ENCODE measurements at regions not wholly inside any gene's neighbourhood (a gene's known extent, or its start where the extent isn't known, plus 50 kb on each side); places are given as distances from the start of the nearest gene placed in this dataset.
"Not testable (repeated sequence)": the region's sequence is repeated elsewhere in the genome, so short reads cannot be mapped to it uniquely, and the experiment has no call there.

DNA sequence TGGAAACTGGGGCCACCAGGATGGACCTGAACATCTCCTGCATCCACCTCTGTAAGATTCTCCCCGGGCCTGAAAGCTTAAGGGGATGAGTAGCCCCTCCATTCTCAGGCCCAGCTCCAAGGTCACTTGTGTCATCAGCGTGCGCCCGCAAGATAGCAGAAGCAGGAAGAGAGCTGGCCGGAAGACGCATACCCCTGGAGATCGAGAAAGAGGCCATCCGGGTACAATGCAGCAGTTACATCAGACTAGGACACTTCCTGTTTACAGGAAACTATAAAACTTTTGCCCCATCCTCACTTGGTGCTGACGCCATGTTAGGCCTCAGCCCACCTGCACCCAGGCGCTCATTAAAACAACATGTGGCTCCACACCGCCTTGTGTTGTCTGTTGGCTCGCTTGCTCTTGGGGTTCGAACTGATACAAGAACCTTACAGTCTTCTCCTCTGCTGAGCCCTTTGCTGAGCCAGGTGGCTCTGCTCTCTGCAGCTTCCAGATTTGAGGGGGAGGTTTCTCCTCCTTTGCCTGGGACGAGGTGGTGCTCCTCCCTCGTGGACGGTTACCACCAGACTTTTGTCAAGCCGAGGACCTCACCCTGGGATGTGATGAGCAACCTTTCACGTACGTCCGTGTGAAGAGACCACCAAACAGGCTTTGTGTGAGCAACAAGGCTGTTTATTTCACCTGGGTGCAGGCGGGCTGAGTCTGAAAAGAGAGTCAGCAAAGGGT, 277.5 kb upstream of the C1orf174 start:
- peaks cover 14% of the 10 kb centered on the region for H3K27me3 Mint-ChIP-seq
- no peaks in the 10 kb centered on the region for H3K9me3 Mint-ChIP-seq
- H3K4me3 Mint-ChIP-seq: no peak overlapping the region
- H3K27ac Mint-ChIP-seq: no peak overlapping the region
- H3K36me3 Mint-ChIP-seq (ENCODE audit: low read depth): no peaks in the 10 kb centered on the region
- H3K4me1 Mint-ChIP-seq (ENCODE audit: low read depth): no peaks in the 10 kb centered on the region
- DNase-seq: peak; percentile 22

DNA sequence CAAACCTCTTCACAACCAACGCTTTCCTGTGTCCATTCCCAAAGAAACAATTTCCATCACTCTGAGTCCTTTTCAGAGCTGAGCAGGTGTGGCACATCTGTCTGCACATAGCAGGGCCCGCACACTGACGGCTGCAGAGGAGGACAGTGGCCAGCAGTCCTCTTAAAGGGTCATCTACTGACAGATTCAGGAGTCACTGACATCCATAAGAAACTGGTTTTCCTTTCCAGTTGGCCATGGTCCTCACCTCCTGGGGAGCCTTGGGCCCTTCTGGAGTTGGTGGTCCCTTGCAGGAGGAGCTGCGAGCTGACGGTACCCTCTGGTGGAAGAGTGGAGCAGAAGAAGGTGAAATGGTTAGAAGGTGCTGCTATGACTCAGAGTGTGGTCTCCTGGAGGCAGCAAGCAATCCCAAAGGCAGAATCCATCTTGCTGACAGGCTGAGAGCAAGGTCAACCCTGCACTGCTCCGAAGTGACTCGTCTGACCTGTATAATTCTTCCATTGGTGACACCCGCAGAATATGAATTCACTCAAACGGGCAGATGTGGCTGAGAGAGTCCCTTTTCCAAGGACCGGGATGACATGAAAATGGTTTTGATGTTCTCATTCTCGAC, 278.5 kb upstream of the C1orf174 start:
- Mint-ChIP-seq H3K9me3 (no peaks in the 10 kb centered on the region), H3K27me3 (peaks cover 6% of the 10 kb centered on the region), H3K4me1 (ENCODE audit: low read depth) (no peaks in the 10 kb centered on the region), H3K4me3 (no peak overlapping the region), H3K36me3 (ENCODE audit: low read depth) (no peaks in the 10 kb centered on the region), H3K27ac (no peak overlapping the region)
- DNase-seq: peak; percentile 15

DNA sequence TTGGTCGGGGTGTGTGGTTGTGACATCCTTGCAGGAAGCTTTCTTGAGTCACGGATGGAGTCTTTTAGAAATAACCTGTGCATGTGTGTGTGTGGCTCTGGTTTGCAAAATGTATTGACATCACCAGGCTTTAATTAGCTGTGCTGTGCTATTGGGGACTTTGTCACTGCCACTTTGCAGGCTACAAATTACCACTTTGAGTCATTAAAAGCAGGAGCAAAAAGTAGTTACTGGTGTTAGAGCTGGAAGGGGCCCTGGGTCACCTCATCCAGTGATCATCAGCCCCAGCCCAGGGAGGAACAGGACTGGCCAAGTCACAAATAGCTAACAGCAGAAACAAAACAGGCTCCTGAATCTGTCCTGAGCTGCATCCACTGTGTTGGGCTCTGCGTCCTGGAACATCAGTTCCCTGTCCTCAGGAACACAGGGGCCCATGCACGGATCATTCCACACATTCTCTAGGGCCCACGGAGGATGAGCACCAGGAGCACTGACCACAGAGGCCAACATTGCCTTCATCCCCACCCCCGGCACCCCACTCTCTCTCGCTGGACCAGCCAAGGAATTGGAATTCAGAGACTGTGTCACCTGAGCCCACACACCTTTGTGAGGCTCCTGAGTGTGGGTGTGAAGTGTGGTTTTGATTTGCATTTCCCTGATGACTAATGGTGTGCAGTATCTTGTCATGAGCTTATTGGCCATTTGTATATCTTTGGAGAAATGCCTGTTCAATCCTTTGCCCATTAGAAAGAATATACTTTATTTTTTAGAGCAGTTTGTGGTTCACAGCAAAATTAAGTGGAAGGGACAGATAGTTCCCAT, 280.1 kb upstream of the C1orf174 start:
- Mint-ChIP-seq H3K9me3 (no peaks in the 10 kb centered on the region), H3K4me1 (ENCODE audit: low read depth) (no peaks in the 10 kb centered on the region), H3K36me3 (ENCODE audit: low read depth) (no peaks in the 10 kb centered on the region), H3K4me3 (no peak overlapping the region), H3K27me3 (no peaks in the 10 kb centered on the region), H3K27ac (no peak overlapping the region)
- peak; percentile 6 for DNase-seq

DNA sequence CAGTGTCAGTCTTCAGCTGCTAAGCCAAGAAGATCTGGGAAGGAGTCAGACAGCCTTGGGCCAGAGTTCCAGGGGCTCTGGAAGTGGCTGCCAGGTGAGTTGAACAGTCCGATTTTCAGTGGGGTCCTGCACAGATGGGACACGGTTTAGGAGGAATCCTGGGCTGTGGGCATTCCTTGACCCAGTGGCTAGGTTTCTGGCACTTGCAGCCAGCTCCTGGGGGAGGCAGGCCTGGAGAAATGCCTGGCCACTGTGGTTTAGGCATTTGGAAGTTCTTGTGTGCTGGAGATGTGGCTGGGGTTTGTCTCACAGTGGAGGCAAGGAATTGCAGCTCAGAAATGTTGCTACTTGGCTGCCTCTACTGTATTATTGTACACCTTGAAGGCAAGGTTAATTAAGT, 286.4 kb upstream of the C1orf174 start:
- not testable (repeated sequence) for H3K36me3 Mint-ChIP-seq (ENCODE audit: low read depth); H3K4me3 Mint-ChIP-seq; H3K9me3 Mint-ChIP-seq; H3K27ac Mint-ChIP-seq; H3K27me3 Mint-ChIP-seq; DNase-seq; H3K4me1 Mint-ChIP-seq (ENCODE audit: low read depth)

DNA sequence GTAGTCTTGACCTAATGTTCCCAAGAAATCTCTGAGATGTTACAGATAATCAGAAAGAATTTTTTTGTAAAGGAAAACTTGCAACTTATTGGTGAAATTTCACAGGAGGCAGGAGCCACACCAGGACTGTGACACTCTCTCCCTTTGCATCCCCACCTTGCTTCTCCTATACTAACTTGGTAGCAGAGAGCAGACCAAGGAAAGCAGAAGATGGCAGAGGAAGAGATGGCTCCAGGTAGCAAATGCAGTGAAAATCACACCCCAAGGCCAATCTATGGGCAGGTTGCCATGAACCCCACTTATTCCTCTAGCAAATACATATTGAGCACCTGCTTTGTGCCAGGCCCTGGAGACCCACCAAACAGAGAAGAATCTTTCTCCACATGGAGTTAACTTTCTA, 303.4 kb upstream of the C1orf174 start:
- Mint-ChIP-seq H3K4me3 (no peak overlapping the region), H3K36me3 (ENCODE audit: low read depth) (no peaks in the 10 kb centered on the region), H3K4me1 (ENCODE audit: low read depth) (no peaks in the 10 kb centered on the region), H3K9me3 (peaks cover 22% of the 10 kb centered on the region), H3K27me3 (peaks cover 17% of the 10 kb centered on the region), H3K27ac (no peak overlapping the region)
- DNase-seq: no peak

DNA sequence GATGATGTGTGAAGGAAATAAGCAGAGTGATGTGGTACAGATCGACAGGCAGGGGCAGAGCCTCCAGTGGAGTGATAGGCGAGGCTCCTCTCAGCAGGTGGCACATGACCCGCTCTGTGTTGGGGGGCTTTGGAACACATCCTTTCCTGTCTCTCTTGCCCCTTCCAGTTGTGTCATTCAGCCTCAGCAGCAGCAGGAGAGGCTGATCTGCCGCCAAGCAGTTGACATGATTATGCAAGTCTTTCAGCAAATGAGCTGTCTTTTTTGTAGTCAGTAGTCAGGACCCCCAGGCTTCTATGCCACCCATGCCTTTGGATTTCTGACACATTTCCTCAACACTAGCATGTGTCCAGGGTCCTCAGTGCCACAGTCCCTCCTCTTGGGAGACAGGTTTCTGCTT, 307.1 kb upstream of the C1orf174 start:
- H3K27ac Mint-ChIP-seq: no peak overlapping the region
- no peaks in the 10 kb centered on the region for H3K4me1 Mint-ChIP-seq (ENCODE audit: low read depth)
- H3K36me3 Mint-ChIP-seq (ENCODE audit: low read depth): no peaks in the 10 kb centered on the region
- H3K27me3 Mint-ChIP-seq: peaks cover 19% of the 10 kb centered on the region
- DNase-seq: no peak
- H3K4me3 Mint-ChIP-seq: no peak overlapping the region
- peaks cover 22% of the 10 kb centered on the region for H3K9me3 Mint-ChIP-seq

DNA sequence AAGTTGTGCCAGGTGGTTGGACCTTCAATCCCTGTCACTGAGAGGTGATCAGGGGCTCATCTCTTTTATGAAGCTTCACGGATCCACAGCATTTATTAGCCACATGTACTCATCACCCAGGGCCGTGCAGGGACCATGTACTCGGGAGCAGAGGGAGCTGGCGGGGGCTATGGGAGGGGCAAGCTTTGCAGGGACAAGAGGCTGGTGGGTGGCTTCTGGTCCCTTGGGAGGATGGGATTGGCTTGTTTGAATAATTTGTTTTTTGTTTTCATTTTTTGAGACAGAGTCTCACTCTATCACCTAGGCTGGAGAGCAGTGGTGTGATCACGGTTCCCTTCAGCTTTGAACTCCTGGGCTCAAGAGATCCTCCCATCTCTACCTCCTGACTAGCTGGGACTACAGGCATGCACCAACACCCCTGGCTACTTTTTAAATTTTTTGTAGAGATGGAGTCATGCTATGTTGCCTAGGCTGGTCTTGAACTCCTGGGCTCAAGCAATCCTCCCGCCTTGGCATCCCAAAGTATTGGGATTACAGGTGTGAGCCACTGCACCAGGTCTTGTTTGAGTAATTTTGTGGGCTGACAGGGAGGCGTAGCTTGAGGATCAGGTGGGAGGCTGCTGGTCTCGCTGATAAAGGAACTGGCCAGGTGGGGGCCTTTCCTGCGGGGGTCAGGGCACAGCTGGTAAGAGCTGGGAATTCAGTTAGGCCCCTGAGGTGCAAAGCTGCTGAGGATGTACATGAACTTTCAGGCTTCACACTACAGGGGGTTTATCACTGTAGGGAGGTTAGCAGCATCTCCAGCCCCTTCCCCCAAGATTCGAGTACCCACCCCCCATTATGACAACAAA, 308.0 kb upstream of the C1orf174 start:
- H3K4me3 Mint-ChIP-seq: no peak overlapping the region
- no peaks in the 10 kb centered on the region for H3K36me3 Mint-ChIP-seq (ENCODE audit: low read depth)
- H3K27ac Mint-ChIP-seq: no peak overlapping the region
- H3K4me1 Mint-ChIP-seq (ENCODE audit: low read depth): no peaks in the 10 kb centered on the region
- H3K27me3 Mint-ChIP-seq: peaks cover 24% of the 10 kb centered on the region
- no peak for DNase-seq
- peaks cover 22% of the 10 kb centered on the region for H3K9me3 Mint-ChIP-seq

DNA sequence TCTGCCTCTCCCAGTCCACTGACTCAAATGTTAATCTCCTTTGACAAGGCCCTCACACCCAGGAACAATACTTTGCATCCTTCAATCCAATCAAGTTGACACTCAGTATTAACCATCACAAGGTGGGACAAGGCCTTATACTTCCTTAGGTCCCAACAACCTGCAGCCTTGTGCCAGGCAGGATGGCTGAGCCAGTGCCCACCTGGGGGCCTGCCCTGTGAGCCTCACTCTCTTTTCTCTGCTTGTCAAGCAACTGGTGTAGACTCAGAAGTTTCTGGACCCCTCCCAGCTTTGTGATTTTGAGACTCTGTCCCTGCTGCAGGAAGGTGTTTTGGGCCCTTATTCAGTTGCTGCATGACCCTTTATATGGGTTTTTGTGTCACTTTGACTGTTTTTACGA, 310.0 kb upstream of the C1orf174 start:
- no peaks in the 10 kb centered on the region for H3K36me3 Mint-ChIP-seq (ENCODE audit: low read depth)
- no peaks in the 10 kb centered on the region for H3K4me1 Mint-ChIP-seq (ENCODE audit: low read depth)
- H3K27ac Mint-ChIP-seq: no peak overlapping the region
- H3K4me3 Mint-ChIP-seq: no peak overlapping the region
- DNase-seq: no peak
- peaks cover 17% of the 10 kb centered on the region for H3K9me3 Mint-ChIP-seq
- H3K27me3 Mint-ChIP-seq: peaks cover 24% of the 10 kb centered on the region

DNA sequence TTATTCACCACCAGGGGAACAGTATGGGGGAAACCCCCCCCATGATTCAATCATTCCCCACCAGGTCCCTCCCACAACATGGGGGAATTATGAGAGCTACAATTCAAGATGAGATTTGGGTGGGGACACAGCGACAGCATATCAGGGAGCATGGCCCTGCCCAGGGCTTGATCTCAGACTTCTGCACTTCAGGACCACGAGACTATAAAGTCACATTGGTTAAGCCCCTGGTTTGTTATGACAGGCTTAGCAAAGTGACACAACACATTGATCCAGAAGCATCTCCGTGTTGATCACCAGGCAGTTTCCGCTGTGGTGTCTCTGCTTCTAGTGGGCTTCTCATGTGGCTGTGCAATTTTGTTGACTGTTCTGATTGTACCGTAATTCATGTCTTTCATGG, 312.7 kb upstream of the C1orf174 start:
- DNase-seq: no peak

DNA sequence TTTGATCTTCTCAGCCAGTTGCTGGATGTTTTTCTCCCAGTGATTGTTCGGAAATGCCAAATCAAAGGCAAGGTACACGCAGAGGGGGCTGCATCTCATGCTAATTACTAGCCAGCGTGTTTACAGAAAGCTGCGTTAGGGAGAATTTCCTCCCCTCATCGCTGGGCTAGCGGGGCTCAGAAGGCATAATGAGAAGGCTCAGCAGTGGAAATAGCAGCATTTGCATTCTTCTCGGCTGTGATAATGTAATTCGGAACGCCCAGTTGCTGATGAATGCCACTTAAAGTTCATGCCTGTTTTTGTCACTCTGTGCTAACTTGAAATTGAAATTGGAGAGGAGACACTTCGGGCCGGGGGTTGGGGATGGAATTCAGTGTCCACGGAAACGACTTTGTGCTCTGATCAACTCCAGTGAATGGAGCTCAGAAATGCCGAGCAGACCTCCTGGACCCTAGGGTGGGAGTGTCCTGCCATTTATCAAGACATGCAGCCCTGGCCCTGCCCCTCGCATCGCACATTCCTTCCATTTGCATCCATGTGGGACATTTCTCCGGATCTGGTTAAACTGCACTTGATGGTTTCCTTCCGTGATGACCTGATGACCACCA, 313.4 kb upstream of the C1orf174 start:
- Mint-ChIP-seq H3K36me3 (ENCODE audit: low read depth) (no peaks in the 10 kb centered on the region), H3K4me1 (ENCODE audit: low read depth) (no peaks in the 10 kb centered on the region)

More for the DNA sequence above, 312.7 kb upstream of the C1orf174 start:
- H3K27ac Mint-ChIP-seq: no peak overlapping the region
- no peaks in the 10 kb centered on the region for H3K4me1 Mint-ChIP-seq (ENCODE audit: low read depth)
- H3K27me3 Mint-ChIP-seq: peaks cover 41% of the 10 kb centered on the region
- no peaks in the 10 kb centered on the region for H3K9me3 Mint-ChIP-seq
- no peaks in the 10 kb centered on the region for H3K36me3 Mint-ChIP-seq (ENCODE audit: low read depth)
- H3K4me3 Mint-ChIP-seq: no peak overlapping the region

DNA sequence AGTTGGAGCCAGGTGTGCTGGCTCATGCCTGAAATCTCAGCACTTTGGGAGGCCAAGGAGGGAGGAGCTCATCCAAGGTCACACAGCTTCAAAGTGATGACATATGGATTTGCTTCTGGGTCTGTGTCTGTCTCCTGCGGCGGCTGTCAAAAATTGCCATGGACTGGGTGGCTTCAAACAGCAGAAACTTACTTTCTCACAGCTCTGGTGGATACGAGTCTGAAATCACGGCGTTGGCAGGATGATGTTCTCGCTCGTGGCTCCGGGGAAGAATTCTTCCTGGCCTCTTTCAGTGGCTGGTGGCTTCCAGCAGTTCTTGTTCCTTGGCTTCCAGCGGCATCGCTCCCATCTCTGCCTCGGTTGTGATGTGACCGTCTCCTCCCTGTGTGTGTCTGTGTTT, 314.8 kb upstream of the C1orf174 start:
- Mint-ChIP-seq H3K27ac (no peak overlapping the region), H3K4me1 (ENCODE audit: low read depth) (no peaks in the 10 kb centered on the region), H3K9me3 (no peaks in the 10 kb centered on the region), H3K4me3 (no peak overlapping the region), H3K36me3 (ENCODE audit: low read depth) (no peaks in the 10 kb centered on the region), H3K27me3 (peaks cover 36% of the 10 kb centered on the region)
- no peak for DNase-seq

More for the DNA sequence above, 313.4 kb upstream of the C1orf174 start:
- H3K4me3 Mint-ChIP-seq: no peak overlapping the region
- DNase-seq: no peak
- peaks cover 43% of the 10 kb centered on the region for H3K27me3 Mint-ChIP-seq
- H3K27ac Mint-ChIP-seq: no peak overlapping the region
- no peaks in the 10 kb centered on the region for H3K9me3 Mint-ChIP-seq

DNA sequence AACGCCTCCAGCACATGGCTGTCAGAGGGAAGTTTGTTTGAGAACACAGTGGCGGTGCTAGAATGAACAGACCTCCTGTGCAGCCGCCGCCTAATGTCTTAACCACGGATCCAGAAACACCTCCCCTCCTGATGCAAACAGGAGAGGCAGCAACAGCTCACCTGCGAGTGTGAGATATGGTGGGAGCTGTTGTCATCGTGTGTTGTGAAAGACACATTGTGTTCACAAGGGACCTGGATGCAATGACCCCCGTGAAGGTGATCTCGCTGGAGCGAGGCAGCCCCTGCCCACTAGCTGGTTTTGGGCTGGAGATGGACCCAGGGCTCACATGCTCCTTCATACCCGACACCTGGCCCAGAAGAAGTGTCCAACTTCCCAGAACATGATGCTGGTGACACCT, 315.3 kb upstream of the C1orf174 start:
- no peak for DNase-seq
- Mint-ChIP-seq H3K27me3 (peaks cover 37% of the 10 kb centered on the region), H3K27ac (no peak overlapping the region), H3K4me1 (ENCODE audit: low read depth) (no peaks in the 10 kb centered on the region), H3K36me3 (ENCODE audit: low read depth) (no peaks in the 10 kb centered on the region), H3K9me3 (no peaks in the 10 kb centered on the region), H3K4me3 (no peak overlapping the region)

DNA sequence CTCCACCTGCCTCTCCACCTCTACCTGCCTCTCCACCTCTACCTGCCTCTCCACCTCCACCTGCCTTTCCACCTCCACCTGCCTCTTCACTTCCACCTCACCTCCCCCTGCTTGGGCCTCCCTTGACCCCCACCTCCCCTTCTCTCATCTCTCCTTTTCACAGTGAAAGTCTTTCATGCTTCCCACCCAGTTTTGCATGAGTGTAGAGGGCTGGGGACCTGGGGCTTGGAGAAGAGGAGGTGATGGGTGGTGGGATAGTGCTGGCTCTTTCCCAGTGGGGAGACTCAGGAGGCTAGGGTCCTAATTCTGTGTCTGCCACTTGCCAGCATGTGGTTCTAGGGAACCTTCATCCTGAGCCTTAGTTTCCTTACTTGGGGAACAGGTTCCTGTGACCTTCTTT, 316.2 kb upstream of the C1orf174 start:
- H3K27ac Mint-ChIP-seq: no peak overlapping the region
- H3K36me3 Mint-ChIP-seq (ENCODE audit: low read depth): no peaks in the 10 kb centered on the region
- H3K27me3 Mint-ChIP-seq: peaks cover 37% of the 10 kb centered on the region
- no peak overlapping the region for H3K4me3 Mint-ChIP-seq
- DNase-seq: no peak
- no peaks in the 10 kb centered on the region for H3K9me3 Mint-ChIP-seq
- H3K4me1 Mint-ChIP-seq (ENCODE audit: low read depth): no peaks in the 10 kb centered on the region

DNA sequence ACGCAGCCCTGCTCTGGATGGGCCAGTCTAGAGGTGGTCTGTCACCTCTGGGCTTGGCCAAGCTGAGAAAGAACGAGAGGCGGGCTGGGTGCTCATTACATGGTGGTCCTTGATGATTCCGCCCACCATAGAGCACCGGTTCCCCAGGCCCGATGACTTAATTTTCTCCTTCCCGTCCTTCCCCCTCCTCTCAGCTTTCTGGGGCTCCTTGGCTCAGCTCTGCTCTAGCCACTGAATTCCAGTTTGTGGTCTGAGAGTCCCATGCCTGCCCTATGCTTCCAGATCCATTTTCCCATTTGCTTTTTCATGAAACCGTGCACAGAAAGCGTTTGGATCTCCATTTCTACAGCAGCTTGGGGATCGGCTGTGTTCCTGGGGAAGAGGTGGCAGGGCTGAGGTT, 318.5 kb upstream of the C1orf174 start:
- Mint-ChIP-seq H3K4me1 (ENCODE audit: low read depth) (no peaks in the 10 kb centered on the region), H3K36me3 (ENCODE audit: low read depth) (no peaks in the 10 kb centered on the region), H3K27ac (no peak overlapping the region), H3K9me3 (no peaks in the 10 kb centered on the region), H3K27me3 (peaks cover 30% of the 10 kb centered on the region), H3K4me3 (no peak overlapping the region)
- no peak for DNase-seq
